Mesothelial cell of epicardium (in vitro differentiated cells): ENCODE measurements at regions not wholly inside any gene's neighbourhood (a gene's known extent, or its start where the extent isn't known, plus 50 kb on each side); places are given as distances from the start of the nearest gene placed in this dataset.

ENCODE experiments used
- DNase-seq, 2 experiments: peaks; one replicate each; pipeline ENCODE4 v3.0.0; 2021; ENCODE audit warnings: low spot score in 2 of 2; ENCODE audit not compliant: unreplicated experiment in 2 of 2
- H3K27ac Mint-ChIP-seq: 2 replicates; pipeline ENCODE4 v1.8.0; 2021; ENCODE audit warnings: mixed read lengths
- H3K27me3 Mint-ChIP-seq: 2 replicates; pipeline ENCODE4 v1.8.0; 2021; ENCODE audit warnings: low read depth, mixed read lengths
- H3K36me3 Mint-ChIP-seq: 2 replicates; pipeline ENCODE4 v1.8.0; 2021; ENCODE audit warnings: mixed read lengths
- H3K4me1 Mint-ChIP-seq: 2 replicates; pipeline ENCODE4 v1.8.0; 2021; ENCODE audit warnings: mixed read lengths
- H3K4me3 Mint-ChIP-seq: 2 replicates; pipeline ENCODE4 v1.8.0; 2021; ENCODE audit warnings: mild to moderate bottlenecking, moderate library complexity, mixed read lengths
- H3K9me3 Mint-ChIP-seq: 2 replicates; pipeline ENCODE4 v1.8.0; 2021; ENCODE audit warnings: mixed read lengths
- CTCF ChIP-seq: fragments of 200-600 bp; sonication (generic); IDR thresholded peaks from one replicate; pipeline ENCODE4 v1.5.0; 2021; ENCODE audit warnings: antibody characterized with exemption; ENCODE audit not compliant: unreplicated experiment

GRCh38 chr2:188085421-188085820 lies 206.3 kb upstream of the GULP1 start:
- H3K27me3 Mint-ChIP-seq = no peaks in the 10 kb centered on the region
- peaks cover 14% of the 10 kb centered on the region for H3K9me3 Mint-ChIP-seq
- H3K27ac Mint-ChIP-seq = no peak overlapping the region
- no peaks in the 10 kb centered on the region for H3K4me1 Mint-ChIP-seq
- no peaks in the 10 kb centered on the region for H3K36me3 Mint-ChIP-seq
- H3K4me3 Mint-ChIP-seq = no peak overlapping the region
- no peak for TF ChIP-seq CTCF
- DNase-seq = no peak

GRCh38 chr2:188089901-188090300 lies 201.8 kb upstream of the GULP1 start:
- no peaks in the 10 kb centered on the region for H3K36me3 Mint-ChIP-seq
- H3K9me3 Mint-ChIP-seq = peaks cover 14% of the 10 kb centered on the region
- peaks cover 7% of the 10 kb centered on the region for H3K4me1 Mint-ChIP-seq
- H3K27me3 Mint-ChIP-seq = no peaks in the 10 kb centered on the region
- no peak overlapping the region for H3K27ac Mint-ChIP-seq
- no peak for DNase-seq
- H3K4me3 Mint-ChIP-seq = no peak overlapping the region
- no peak for TF ChIP-seq CTCF

- no peak overlapping the region for H3K27ac Mint-ChIP-seq
- no peak for DNase-seq
- no peak overlapping the region for H3K4me3 Mint-ChIP-seq
- TF ChIP-seq CTCF = no peak
- H3K36me3 Mint-ChIP-seq = no peaks in the 10 kb centered on the region
- H3K27me3 Mint-ChIP-seq = no peaks in the 10 kb centered on the region
- peaks cover 7% of the 10 kb centered on the region for H3K9me3 Mint-ChIP-seq
- H3K4me1 Mint-ChIP-seq = peaks cover 7% of the 10 kb centered on the region
These were observed 200.5 kb upstream of the GULP1 start for GRCh38 chr2:188091220-188091619.

- TF ChIP-seq CTCF = no peak
- H3K4me1 Mint-ChIP-seq = peaks cover 10% of the 10 kb centered on the region
- no peaks in the 10 kb centered on the region for H3K27me3 Mint-ChIP-seq
- H3K9me3 Mint-ChIP-seq = peaks cover 2% of the 10 kb centered on the region
- DNase-seq = no peak
- H3K4me3 Mint-ChIP-seq = no peak overlapping the region
- H3K36me3 Mint-ChIP-seq = no peaks in the 10 kb centered on the region
- no peak overlapping the region for H3K27ac Mint-ChIP-seq
These were observed 198.9 kb upstream of the GULP1 start for GRCh38 chr2:188092734-188093133.

- no peak for TF ChIP-seq CTCF
- no peak for DNase-seq
- no peak overlapping the region for H3K27ac Mint-ChIP-seq
- no peaks in the 10 kb centered on the region for H3K36me3 Mint-ChIP-seq
- H3K4me3 Mint-ChIP-seq = no peak overlapping the region
- peaks cover 3% of the 10 kb centered on the region for H3K4me1 Mint-ChIP-seq
- H3K9me3 Mint-ChIP-seq = no peaks in the 10 kb centered on the region
- H3K27me3 Mint-ChIP-seq = no peaks in the 10 kb centered on the region
These were observed 194.8 kb upstream of the GULP1 start for GRCh38 chr2:188096910-188097309.

- H3K27me3 Mint-ChIP-seq = no peaks in the 10 kb centered on the region
- H3K9me3 Mint-ChIP-seq = peaks cover 31% of the 10 kb centered on the region
- H3K36me3 Mint-ChIP-seq = no peaks in the 10 kb centered on the region
- no peaks in the 10 kb centered on the region for H3K4me1 Mint-ChIP-seq
- TF ChIP-seq CTCF = no peak
- no peak for DNase-seq
- no peak overlapping the region for H3K4me3 Mint-ChIP-seq
- H3K27ac Mint-ChIP-seq = no peak overlapping the region
These were observed 188.8 kb upstream of the GULP1 start for GRCh38 chr2:188102881-188103280.
